Fibroblast of the aortic adventitia (primary cell): ENCODE measurements at regions not wholly inside any gene's neighbourhood (a gene's known extent, or its start where the extent isn't known, plus 50 kb on each side); places are given as distances from the start of the nearest gene placed in this dataset.

ENCODE experiments used
- DNase-seq: peaks from one replicate; pipeline ENCODE4 v3.0.0-alpha.2; 2010; ENCODE audit warnings: low read depth
- H3K4me3 ChIP-seq: 2 replicates; pipeline ENCODE4 v1.5.1; 2011; ENCODE audit warnings: low read depth, mild to moderate bottlenecking, control low read depth, low read length, moderate library complexity
- TF ChIP-seq, protein P1 (sequence below): IDR thresholded peaks from 2 replicates; pipeline ENCODE4 v1.5.1; 2011; ENCODE audit warnings: mild to moderate bottlenecking, low read length, control low read depth, inconsistent platforms; ENCODE audit not compliant: insufficient read depth

DNA sequence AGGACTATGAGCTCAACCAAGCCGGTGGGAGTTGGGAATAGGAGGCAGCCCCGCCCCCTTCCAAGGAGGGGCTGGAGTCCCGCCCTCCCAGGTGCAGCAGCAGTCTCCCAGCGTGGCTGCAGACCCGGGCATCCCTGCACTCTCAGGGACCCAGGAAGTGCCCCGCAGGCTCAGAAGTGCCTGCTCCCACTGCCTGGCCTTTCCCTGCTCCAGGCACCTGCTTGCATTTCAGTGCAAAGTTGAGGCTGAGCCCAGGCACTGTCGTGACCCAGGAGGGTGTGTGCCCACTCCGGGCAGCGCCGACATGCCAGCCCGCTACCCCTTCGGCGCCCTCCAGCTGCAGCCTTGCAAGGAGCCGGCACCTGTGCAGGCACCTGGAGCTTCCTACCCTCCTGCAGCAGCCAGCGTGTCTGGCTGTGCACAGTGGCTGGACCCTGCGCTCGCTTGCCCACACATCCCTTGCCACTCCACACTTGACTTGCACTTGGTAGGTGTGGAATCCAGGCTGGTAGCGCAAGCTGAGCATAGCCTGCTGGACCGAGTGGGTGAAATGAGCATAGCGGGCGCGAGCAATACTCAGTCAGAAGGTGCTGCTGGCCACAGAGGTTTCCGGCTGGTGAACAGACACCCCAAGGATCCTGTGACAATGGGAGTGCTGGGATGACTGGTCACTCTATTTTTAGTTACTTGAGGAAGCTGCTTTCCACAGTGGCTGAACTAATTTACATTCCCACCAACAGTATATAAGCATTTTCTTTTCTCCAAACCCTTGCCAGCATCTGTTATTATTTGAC lies 236.3 kb downstream of the PCDH10 start:
- no peak overlapping the region for H3K4me3 ChIP-seq
- DNase-seq: no peak
- TF ChIP-seq, protein P1, sequence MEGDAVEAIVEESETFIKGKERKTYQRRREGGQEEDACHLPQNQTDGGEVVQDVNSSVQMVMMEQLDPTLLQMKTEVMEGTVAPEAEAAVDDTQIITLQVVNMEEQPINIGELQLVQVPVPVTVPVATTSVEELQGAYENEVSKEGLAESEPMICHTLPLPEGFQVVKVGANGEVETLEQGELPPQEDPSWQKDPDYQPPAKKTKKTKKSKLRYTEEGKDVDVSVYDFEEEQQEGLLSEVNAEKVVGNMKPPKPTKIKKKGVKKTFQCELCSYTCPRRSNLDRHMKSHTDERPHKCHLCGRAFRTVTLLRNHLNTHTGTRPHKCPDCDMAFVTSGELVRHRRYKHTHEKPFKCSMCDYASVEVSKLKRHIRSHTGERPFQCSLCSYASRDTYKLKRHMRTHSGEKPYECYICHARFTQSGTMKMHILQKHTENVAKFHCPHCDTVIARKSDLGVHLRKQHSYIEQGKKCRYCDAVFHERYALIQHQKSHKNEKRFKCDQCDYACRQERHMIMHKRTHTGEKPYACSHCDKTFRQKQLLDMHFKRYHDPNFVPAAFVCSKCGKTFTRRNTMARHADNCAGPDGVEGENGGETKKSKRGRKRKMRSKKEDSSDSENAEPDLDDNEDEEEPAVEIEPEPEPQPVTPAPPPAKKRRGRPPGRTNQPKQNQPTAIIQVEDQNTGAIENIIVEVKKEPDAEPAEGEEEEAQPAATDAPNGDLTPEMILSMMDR: no peak

DNA sequence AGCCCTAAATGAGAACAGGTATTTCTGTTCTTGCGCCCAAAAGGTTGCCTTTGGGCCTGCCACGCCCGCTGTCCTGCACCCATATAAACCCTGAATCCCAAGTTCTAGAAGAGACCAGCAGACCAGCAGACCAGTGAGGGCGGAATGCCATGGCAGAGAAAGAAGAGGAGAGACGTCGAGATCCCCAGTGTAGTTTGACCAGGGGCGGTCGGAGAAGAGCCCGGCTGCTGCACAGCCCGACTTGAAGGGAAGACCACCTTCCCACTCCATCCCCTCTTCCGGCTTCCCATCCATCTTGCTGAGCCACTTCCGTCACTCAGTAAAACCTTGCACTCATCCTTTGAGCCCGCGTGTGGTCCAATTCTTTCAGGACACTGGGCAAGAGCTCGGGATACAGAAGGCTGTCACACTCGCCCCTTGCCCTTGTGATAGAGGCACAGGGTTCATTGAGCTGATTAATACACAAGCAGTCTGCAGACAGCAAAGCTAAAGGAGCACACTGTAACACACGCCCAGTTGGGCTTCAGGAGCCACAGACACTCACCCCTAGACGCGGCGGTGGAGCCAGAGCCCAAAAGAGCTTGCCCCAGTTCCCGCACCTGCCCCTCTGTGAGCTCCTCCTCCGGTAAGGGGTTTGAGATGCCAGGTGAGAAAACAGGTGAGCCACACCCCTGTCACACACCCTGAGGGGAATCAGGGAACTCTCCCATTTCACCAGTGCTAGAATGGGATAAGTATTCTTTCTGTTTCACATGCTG lies 230.8 kb downstream of the PCDH10 start:
- DNase-seq: no peak
- TF ChIP-seq, protein P1: no peak
- H3K4me3 ChIP-seq: no peak overlapping the region

DNA sequence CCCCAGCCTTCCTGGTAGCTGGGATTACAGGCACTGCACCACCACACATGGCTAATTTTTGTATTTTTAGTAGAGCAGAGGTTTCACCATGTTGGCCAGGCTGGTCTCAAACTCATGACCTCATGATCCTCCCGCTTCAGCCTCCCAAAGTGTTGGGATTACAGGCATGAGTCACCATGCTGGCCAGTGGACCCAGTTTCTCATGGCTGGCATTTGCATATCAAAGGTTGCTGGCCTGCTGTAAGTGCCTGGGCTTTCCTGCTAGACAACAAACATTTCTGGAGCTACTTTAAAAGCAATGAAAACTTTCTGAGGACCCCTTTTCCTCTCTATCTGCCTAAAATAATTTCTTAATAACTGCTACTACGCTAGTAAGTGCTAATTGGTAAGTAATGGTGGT lies 228.2 kb downstream of the PCDH10 start:
- DNase-seq: no peak
- TF ChIP-seq, protein P1: no peak
- no peak overlapping the region for H3K4me3 ChIP-seq

DNA sequence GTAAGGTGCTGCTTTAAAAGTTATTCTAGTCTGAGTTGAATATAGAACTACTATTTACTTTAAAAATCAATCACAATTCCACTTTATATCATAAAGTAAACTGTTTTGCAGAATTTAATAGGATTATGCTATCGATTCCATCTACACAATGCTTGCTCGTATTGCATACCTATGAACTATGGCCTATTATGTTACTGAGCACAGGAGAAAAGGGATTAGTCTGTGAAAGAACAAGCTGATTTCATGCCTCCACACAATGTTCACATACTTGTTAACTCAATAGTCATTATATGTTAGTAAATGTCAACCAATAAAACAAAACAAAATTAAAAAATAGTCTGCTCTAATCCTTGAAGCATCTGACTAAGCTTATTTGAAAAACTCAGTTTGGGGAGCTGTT lies 223.6 kb downstream of the PCDH10 start:
- TF ChIP-seq, protein P1: no peak
- no peak overlapping the region for H3K4me3 ChIP-seq
- DNase-seq: no peak

DNA sequence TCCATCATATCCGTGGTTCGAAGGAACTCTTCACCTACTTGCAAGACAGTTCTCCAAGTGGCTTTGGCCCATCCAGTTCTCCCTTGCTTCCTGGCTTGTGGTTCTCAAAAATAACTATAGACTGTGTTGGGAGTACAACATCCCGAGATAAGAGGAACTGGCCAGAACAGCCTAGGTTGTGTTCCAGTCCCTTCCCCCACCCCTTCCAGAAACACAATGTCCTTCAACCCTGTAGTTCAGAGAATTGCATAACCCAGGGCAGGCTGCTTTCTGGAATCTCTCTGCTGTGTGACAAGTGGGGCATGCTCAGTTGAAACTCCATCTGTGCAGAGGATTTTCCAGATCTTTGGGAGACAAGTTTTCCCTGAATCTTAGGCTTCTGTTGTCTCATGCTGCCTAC lies 206.5 kb downstream of the PCDH10 start:
- DNase-seq: no peak
- TF ChIP-seq, protein P1: no peak
- no peak overlapping the region for H3K4me3 ChIP-seq

DNA sequence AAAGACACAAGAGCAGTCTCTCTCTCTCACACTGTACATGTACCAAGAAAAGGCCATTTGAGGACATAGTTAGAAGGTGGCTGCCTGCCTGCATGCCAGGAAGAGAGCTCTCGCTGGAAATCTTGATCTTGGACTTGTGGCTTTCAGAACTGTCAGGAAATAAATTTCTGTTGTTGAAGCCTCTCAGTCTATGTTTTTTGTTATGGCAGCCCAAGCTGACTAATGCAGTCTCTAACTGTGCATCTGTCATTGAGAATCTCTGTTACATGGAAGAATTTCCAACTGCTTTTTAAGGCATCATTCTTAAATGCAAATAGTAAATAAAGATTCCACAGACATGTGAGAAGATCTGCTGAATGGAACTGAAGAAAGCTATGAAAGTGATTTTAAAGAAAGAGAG lies 198.3 kb downstream of the PCDH10 start:
- H3K4me3 ChIP-seq: no peak overlapping the region
- no peak for DNase-seq
- TF ChIP-seq, protein P1: no peak
